Middle frontal gyrus (tissue), 1 donor: ENCODE measurements at regions not wholly inside any gene's neighbourhood (a gene's known extent, or its start where the extent isn't known, plus 50 kb on each side); places are given as distances from the start of the nearest gene placed in this dataset.

Source experiments
- DNase-seq: peaks from one replicate; pipeline ENCODE4 v3.0.0-alpha.2; 2015; ENCODE audit warnings: low spot score; ENCODE audit errors: extremely low spot score

GRCh38 chr5:124664287-124664686 lies 82.2 kb downstream of the ZNF608 start:
- no peak for DNase-seq

- DNase-seq: no peak
These were observed 83.3 kb downstream of the ZNF608 start for GRCh38 chr5:124663101-124663506.

- no peak for DNase-seq
These were observed 84.2 kb downstream of the ZNF608 start for GRCh38 chr5:124662181-124662781.

GRCh38 chr5:124661317-124662141 lies 84.9 kb downstream of the ZNF608 start:
- no peak for DNase-seq

- DNase-seq: no peak
These were observed 86.0 kb downstream of the ZNF608 start for GRCh38 chr5:124660229-124661093.

GRCh38 chr5:124659798-124660197 lies 86.6 kb downstream of the ZNF608 start:
- no peak for DNase-seq

GRCh38 chr5:124658867-124659557 lies 87.4 kb downstream of the ZNF608 start:
- no peak for DNase-seq

- no peak for DNase-seq
These were observed 90.4 kb downstream of the ZNF608 start for GRCh38 chr5:124655921-124656511.

- DNase-seq: no peak
These were observed 91.1 kb downstream of the ZNF608 start for GRCh38 chr5:124655251-124655917.

- DNase-seq: no peak
These were observed 92.0 kb downstream of the ZNF608 start for GRCh38 chr5:124654418-124654817.

GRCh38 chr5:124653666-124654065 lies 92.8 kb downstream of the ZNF608 start:
- no peak for DNase-seq

- no peak for DNase-seq
These were observed 93.5 kb downstream of the ZNF608 start for GRCh38 chr5:124652892-124653441.

- no peak for DNase-seq
These were observed 94.0 kb downstream of the ZNF608 start for GRCh38 chr5:124652514-124652819.

- peak; percentile 83 for DNase-seq
These were observed 94.6 kb downstream of the ZNF608 start for GRCh38 chr5:124651663-124652513.

GRCh38 chr5:124650951-124651662 lies 95.3 kb downstream of the ZNF608 start:
- no peak for DNase-seq

- no peak for DNase-seq
These were observed 96.3 kb downstream of the ZNF608 start for GRCh38 chr5:124650147-124650561.

GRCh38 chr5:124649491-124650146 lies 96.8 kb downstream of the ZNF608 start:
- DNase-seq: no peak

- DNase-seq: no peak
These were observed 97.5 kb downstream of the ZNF608 start for GRCh38 chr5:124648902-124649467.
